IPS-NIHi11 (cell line): ENCODE measurements at regions not wholly inside any gene's neighbourhood (a gene's known extent, or its start where the extent isn't known, plus 50 kb on each side); places are given as distances from the start of the nearest gene placed in this dataset.
"Not testable (repeated sequence)": the region's sequence is repeated elsewhere in the genome, so short reads cannot be mapped to it uniquely, and the experiment has no call there.

Experiments
- DNase-seq: peaks from one replicate; pipeline ENCODE4 v3.0.0; 2012; ENCODE audit warnings: mixed read lengths, low spot score

DNA sequence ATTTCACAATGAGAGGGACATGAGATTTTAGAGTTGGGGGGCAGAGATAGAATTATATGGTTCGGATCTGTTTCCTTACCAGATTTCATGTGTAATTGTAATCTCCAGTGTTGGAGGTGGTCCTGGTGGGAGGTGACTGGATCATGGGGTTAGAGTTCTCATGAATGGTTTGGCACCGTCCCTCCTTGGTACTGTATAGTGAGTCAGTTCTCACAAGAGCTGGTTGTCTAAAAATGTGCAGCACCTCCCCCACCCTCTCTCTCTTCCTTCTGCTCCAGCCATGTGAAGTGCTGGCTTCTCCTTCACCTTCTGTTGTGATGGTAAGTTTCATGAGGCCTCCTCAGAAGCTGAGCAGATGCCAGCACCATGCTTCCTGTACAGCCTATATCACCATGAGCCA is 138.1 kb downstream of the SCG2 start:
- no peak for DNase-seq

DNA sequence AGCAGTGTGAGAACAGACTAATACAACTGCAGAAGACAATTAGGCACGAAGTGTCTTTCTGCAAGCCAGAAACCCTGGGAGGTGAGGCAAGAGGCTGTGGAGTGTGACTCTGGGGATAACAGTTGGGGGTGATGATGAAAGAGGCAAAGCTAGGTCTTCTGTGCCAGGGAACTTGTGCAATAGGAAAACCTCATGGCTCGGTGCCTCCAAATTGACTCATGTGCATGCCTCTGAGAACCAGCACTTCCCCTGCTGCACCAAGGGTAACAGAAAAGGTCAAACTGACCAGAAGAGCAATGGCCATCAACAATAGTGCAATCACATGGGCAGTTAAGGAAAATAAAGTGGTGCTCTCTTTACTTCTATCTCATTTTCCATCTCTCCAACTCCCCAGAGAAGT is 136.4 kb downstream of the SCG2 start:
- DNase-seq, result peak; percentile 23

DNA sequence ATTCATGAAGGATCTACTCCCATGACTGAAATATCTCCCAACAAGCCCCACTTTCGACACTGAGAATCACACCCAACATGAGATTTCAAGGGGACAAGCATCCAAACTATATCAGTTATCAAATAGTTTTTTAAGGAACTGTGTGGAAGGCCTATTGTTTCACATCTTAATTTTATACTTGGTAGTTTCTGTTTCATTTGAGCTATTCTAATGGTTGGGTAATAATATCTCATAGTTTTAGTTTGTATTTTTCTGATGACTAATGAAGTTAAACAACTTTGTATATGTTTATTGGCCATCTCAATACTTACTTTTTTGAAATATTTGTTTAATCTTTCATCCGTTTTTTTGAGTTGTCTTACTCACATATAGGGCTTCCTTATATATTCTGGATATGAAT is 135.0 kb downstream of the SCG2 start:
- no peak for DNase-seq

DNA sequence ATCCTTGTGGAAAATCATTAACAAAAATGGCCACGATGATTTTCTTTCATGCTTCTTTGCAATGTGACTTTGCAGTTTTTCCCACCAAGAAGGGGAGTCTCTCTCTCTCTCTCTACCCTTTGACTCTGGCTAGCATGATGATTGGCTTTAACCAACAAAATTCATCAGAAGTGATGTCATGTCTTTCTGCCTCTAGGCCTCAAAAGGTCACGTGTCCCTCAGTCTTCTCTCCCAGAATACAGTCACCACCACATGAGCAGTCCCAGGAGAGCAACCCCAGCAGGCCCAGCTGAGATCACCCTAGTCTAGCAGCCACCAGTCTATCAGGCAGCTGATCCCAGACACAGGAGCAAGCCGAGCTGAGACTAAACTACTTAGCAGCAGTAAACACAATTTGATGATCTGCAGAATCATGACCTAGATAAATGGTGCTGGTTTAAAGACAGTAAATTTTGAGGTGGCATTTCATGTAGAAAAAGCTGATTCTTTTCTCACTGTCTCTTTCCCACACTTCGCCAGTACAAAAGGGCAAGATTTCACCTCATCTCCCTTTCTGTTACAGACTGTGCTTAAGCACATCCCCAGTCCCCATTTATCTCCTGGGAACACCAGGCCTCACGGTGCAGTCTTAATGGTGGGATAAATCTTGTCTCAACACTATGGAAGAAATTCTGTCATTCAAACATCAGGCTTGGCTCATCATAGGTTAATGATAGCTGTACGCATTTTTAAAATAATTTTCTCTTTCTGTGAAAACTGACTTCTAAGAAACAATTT is 132.7 kb downstream of the SCG2 start:
- DNase-seq, result no peak

DNA sequence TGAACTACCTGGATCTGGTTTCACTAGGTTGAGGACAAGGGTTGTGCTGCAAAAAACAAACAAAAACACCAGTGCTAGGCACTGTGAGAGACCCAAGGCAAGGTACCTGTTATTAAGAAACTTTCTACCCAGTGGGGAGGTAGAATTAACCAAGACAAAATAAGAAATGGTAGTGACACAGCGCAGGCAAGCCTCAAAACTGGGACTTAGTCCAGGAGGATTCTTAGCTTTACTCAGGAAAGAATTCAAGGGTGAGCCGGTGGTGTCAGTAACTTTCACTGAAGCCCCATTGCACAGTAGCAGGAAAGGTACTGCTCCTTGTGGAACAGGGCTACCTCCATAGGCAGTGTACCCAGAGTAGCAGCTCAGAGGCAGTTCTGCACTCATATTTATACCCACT is 131.6 kb downstream of the SCG2 start:
- DNase-seq, result no peak

DNA sequence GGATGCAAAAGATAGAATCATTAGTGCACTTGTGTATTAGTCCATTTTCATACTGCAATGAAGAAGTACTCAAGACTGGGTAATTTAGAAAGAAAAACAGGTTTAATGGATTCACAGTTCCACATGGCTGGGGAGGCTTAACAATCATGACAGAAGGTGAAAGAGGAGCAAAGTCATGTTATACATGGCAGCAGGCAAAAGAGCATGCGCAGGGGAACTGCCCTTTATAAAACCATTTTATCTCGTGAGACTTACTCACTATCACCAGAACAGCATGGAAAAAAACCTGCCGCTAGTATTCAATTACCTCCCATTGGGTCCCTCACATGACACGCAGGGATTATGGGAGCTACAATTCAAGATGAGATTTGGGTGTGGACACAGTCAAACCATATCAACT is 129.4 kb downstream of the SCG2 start:
- no peak for DNase-seq

DNA sequence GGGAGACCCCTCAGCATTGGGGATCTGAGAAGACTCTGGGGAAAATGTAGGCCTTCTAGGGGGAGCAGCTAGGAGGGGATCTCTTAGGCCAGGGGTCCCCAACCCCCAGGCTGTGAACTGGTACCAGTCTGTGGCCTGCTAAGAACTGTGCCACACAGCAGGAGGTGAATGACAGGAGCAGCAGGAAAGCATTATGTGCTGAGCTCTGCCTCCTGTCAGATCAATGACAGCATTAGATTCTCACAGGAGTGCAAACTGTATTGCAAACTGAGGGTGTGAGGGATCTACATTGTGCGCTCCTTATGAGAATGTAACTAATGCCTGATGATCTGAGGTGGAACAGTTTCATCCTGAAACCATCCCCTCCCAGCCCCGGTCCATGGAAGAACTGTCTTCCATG is 127.3 kb downstream of the SCG2 start:
- DNase-seq, result no peak

DNA sequence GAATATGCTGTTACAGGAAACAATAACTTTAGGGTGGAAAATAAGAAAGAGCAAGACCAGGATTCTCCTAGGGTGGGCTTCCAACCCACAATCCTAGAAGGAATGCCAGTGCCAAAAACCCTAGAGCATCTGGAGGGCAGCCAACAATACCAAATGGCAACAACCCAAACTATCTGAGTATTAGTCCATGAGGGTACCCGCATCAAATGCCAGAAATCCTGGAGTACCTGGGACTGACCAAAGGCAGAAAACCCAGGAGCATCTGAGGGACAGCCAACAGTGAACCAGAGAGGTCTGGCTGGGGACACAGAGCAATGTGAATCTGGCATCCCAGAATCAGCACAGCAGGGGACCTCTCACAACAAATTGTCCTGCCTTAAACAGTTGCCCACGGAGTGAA is 126.3 kb downstream of the SCG2 start:
- DNase-seq, result no peak

DNA sequence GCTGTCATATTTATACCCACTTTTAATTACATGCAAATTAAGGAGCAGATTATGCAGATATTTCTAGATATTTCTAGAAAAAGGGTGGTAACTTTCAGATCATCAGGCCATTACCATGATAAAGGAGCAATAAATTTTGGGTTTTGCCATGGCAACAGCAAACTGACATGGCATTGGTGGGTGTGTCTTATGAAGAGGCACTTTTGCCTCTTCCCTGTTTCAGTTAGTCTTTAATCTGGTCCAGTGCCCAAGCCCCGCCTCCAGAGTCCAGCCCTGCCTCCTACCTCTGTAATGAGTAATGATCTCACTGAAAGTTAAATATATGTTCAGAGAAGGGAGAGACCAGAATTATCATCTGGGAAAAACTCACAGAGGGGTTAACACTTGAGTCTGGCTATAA is 124.8 kb downstream of the SCG2 start:
- no peak for DNase-seq

DNA sequence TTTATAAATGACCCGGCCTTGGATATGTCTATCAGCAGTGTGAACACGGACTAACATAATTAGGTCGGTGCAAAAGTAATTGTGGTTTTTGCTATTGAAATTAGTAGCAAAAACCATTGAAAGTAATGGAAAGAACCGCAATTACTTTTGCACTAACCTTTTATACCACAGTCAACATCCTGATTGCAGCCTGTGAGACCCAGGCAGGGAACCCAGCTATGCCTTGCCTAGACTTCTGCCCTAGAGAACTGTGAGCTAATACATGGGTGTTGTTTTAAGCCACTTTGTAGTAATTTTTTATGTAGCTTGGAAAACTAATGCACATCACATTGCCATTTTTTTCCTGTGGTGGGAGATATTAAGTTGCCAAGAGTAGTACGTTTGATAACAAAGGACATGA is 120.7 kb downstream of the SCG2 start:
- no peak for DNase-seq

DNA sequence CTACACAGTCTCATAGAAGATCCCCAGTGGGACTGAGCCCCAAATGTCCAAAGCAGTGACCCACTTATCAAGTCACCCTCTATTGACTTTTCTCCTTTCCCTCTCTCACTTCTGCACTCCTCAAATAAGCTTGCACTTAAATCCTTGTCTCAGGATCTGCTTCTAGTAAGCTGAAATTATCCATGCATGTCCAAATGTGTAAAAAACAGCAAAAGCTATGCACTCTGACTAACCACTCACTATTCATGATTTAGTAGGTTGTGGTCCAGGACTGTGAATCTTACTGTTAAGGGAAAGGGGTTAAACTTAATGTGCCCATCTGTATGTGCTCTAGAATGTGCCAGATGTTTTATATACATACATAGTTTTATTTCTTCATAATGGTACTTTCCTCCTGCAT is 115.4 kb downstream of the SCG2 start:
- DNase-seq, result no peak

DNA sequence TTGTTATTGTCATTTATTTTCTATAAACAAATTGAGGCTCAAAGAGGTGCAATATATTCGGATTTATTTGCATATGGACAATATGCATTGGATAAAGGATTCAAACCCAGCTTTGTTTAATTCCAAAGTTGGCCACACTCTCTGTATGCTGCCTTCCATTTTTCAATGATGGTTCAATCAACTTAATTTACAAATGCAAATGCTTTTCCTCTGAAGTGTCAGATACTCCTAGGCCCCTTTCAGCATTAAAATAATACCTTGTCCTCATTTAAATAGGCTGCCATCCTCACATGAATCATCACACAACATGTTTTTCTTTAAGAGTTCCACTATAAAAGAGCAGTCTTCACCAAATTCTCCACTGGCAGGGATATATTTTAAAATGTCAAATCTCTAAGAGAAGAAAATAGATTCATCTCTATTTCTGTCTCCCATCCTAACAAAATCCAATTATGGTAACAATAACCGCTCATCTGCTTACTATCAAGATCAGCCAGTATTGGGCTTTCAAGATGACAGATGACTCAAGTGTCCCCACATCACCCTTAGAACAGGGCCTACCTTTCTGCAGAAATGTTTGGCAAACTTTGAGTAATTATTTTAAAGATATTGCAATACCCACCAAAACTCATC is 114.8 kb downstream of the SCG2 start:
- no peak for DNase-seq

DNA sequence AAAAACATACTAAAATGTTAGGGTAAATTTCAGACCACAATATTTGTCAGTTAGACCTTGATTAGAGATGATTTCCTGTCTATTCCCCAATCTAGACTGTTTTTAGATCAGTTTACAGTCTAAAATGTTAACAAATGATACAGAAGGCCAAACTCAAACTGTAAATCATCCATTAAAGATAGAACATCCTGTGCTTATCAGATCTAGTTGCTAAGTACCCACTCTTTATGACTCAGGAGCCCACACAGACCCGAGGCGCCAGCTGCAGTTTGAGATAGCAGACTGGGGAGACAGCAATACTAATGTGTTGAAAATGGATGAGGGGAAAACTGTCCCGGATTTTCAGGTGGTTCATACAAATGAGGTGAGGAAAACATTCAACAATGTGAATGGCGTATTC is 113.3 kb downstream of the SCG2 start:
- no peak for DNase-seq

DNA sequence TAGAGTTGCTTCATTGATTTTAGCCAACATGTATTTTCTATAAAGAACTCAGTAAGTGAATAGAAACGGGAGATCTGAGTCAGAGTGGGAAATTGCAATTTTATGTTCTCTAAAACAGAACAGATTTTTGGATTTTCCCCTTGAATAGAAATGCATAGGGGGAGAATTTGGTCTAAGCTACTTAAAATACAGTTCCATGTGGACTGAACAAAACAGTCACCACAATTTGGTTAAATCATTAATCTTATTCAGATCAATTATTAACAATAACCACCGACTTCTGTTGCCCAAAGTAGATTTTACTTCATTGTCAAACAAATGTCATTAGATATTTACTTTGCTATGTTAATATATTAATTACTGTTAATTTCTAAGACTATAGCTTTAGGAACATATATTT is 107.7 kb downstream of the SCG2 start:
- DNase-seq, result no peak

DNA sequence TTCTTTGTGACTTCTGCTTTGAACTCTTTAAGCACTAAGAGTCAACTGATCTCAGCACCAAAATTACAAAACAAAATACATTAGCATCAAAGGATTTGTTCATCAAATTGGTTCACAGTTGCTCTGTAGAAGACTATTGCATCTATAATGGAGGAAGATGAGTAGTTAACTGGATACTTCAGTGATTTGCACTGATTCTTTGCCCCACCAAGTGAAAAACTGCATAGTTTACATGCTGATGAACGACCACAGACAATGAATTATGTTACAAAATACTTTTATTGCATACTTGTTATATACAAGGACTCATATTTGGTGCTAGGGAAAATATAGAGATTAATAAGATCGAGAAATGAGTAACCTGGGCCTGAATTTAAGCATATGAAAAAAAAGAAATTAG is 107.2 kb downstream of the SCG2 start:
- DNase-seq, result no peak

DNA sequence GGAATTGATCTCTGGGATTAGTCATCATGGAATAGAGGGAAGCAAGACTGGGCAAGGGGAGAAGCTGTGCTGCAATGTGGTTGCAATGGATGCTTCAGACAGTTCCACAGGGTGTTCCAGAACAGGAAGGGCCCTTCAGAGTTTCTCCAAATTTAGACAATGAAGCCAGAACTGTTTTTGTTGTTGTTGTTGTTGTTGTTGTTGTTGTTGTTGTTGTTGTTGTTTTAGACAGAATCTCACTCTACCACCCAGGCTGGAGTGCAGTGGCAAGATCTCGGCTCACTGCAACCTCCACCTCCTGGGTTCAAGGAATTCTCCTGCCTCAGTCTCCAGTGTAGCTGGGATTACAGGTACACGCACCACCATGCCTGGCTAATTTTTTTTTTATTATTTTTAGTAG is 105.3 kb downstream of the SCG2 start:
- not testable (repeated sequence) for DNase-seq

DNA sequence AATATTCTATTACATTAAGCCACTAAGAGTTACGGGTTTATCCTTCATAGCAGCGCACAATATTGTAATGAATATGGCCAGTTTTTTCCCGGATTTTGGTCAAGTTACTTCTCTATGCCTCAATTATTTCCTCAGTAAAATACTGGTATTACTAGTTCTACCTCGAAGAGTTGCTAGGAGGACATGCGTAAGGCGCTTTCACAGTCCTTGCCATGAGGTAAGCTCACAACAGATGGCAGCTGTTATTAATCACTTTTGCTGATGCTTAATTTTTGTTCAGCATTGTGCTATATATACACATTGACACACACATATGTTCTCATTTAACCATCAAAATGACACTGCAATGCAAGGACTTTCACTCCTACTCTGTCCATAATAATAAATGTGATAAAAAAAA is 101.5 kb downstream of the SCG2 start:
- DNase-seq, result no peak

DNA sequence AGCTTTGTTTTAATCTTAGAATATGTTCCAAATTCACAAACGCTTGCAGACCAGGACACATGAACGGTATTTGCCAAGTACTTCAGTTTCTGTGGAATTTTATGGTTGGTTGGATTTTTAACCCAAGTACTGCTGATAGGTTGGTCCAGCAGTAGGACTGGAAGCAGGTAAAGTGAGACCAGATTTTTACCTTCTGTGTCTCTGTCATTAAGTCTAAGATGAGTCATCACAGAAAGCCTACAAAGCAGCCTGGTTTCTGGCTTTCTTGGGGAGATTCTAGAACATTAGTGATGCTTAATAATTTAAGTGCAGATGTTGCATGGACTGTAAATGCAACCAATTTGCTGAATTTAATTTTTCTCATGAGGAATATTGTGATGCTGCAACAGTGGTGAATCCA is 100.5 kb downstream of the SCG2 start:
- no peak for DNase-seq

DNA sequence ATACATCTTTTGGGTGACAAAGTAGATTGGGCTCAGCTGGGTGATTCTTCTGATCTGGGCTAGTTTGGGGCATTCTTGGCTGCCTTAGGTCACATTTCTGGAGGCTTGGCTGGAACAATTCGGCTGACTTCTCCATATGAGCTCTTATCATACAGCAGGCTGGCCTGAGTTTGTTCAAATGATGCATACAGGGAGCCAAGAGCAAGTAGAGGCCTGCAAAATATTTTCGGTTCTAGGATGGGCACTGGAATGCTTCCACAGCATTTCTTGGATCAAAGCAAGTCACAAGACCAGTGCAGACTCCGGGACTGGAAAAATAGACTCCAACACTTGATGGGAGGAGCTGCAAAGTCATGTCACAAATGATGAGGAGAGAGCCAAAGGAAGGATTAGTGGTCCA is 98.4 kb downstream of the SCG2 start:
- no peak for DNase-seq

DNA sequence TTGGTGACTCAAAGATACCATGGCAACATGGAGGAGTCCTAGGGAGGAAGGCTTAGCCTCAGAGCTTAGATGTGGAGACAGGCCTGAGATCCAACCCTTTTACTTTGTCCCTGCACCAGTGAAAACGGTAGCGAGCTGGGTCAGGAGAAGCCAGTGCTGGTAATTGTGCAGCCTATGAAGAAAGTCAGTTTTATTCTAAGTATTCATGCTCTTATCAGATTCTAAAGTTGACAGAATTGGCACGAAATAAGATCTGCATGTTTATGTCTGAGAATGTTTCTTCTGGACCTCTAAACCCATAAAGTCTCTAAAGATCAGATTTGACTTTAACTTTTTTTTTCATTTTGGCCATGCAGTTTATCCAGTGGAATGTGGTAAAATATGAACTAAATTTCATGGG is 93.8 kb downstream of the SCG2 start:
- DNase-seq, result no peak

DNA sequence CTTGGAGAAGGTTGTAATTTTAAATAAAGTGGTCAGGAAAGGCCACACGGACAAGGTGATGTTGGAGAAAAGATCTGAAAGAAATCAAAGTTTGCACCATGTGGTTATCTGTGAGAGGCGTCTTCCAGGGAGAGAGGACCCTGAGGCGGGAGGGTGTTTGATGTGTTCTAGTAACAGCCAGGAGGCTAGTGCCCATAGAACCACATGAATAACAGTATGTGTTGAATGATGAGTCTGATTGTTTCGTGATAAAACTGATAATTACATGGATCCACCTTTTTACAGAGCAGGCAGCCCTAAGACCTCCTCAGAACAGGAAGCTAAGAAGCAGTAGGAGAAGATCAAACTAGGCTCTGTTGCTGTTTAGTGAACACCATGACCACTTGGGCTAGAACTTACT is 91.4 kb downstream of the SCG2 start:
- DNase-seq, result no peak

DNA sequence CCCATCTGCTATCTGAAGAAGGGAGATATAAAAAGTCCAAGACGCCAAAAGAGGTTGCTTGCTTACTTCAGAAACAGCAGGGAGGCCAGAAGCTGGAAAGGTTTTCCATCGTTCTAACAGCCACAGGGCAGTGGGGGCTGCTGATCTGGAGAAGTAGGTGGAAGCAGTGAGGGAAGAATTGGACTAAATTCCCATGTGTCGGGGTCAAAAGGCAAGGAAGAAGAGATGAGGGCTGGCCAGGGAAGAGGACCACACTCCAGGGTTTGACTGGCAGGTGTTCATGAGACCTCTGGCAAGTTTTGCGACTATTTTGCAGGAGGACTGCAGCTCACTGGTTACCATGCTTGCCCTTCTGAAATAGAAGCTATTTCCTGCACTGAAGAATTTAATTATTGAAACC is 91.0 kb downstream of the SCG2 start:
- DNase-seq, result no peak

DNA sequence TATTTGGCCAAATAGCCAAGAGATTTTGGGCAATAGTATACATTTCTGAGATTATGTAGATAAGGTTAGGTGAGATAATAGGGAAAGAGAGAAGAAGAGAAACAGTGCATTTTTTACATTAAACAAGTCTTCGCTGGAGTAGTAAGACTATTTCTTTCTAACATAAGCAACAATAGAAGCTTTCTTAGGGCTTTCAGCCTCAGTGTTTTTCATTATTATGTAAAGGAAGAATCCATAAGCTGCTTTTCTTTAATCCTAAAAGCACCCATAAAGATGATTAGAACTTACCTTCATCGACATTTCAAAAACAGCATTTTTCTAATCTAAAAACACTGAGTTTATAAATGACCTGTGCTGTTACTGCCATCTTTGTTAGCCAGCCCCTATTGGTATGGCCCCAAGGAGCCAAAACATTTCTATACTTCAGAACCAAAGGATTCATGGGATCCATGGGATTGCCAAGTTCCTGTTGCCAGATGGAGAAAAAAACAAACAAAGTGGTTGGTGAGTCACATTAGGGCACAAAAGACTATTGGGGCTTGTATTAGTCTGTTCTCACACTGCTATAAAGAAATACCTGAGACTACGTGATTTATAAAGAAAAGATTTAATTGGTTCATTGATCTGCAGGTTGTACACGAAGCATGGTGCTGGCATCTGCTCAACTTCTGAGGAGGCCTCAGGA is 88.2 kb downstream of the SCG2 start:
- DNase-seq, result no peak

DNA sequence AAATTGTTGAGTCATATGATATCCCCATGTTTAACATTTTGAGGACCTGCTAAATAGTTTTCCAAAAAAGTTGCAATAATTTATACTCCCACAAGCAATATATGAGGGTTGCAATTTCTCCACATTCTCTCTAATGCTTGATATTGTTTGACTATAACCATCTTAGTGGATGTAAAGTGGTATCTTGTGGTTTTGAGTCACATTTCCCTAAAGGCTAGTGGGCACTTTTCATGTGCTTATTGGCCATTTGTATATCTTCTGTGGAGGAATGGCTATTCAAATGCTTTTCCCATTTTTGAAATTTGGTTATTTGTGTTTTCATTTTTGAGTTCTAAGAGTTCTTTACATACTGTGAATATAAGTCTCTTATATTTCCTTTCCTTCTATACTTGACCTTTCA is 82.7 kb downstream of the SCG2 start:
- no peak for DNase-seq
